MM.1S (cell line): ENCODE measurements at regions not wholly inside any gene's neighbourhood (a gene's known extent, or its start where the extent isn't known, plus 50 kb on each side); places are given as distances from the start of the nearest gene placed in this dataset.

ENCODE experiments used
- DNase-seq: peaks from one replicate; pipeline ENCODE4 v3.0.0-alpha.2; 2015
- H2AFZ ChIP-seq: fragments of 300-600 bp; sonication (generic); 2 replicates; pipeline ENCODE4 v1.6.0; 2016; ENCODE audit warnings: antibody characterized with exemption, low read length
- H3F3A ChIP-seq: fragments of 300-600 bp; sonication (generic); 2 replicates; pipeline ENCODE4 v1.6.1; 2016; ENCODE audit warnings: mild to moderate bottlenecking, antibody characterized with exemption, low read length, moderate library complexity, mixed read lengths; ENCODE audit not compliant: insufficient read depth
- H3K27ac ChIP-seq: fragments of 300-600 bp; sonication (generic); 2 replicates; pipeline ENCODE4 v1.5.1; 2016; ENCODE audit warnings: mild to moderate bottlenecking, low read length
- H3K27me3 ChIP-seq: fragments of 300-600 bp; sonication (generic); replicated peaks from 2 replicates; pipeline ENCODE4 v1.6.0; 2016; ENCODE audit warnings: low read length; ENCODE audit not compliant: insufficient read depth
- H3K36me3 ChIP-seq: fragments of 300-600 bp; sonication (generic); replicated peaks from 2 replicates; pipeline ENCODE4 v1.6.1; 2016; ENCODE audit warnings: mild to moderate bottlenecking, low read length, mixed read lengths; ENCODE audit not compliant: insufficient read depth
- H3K4me1 ChIP-seq: fragments of 300-600 bp; sonication (generic); 2 replicates; pipeline ENCODE4 v1.6.1; 2016; ENCODE audit warnings: low read length, mixed read lengths
- H3K4me2 ChIP-seq: fragments of 300-600 bp; sonication (generic); 2 replicates; pipeline ENCODE4 v1.6.0; 2016; ENCODE audit warnings: low read depth, low read length
- H3K4me3 ChIP-seq: fragments of 300-600 bp; sonication (generic); 2 replicates; pipeline ENCODE4 v1.5.1; 2016; ENCODE audit warnings: low read length, mixed read lengths
- H3K79me2 ChIP-seq: fragments of 300-600 bp; sonication (generic); 2 replicates; pipeline ENCODE4 v1.6.1; 2016; ENCODE audit warnings: mixed run types, low read length, mixed read lengths
- H3K9ac ChIP-seq: fragments of 300-600 bp; sonication (generic); 2 replicates; pipeline ENCODE4 v1.6.1; 2016; ENCODE audit warnings: low read length, mixed read lengths
- H3K9me2 ChIP-seq: fragments of 300-600 bp; sonication (generic); replicated peaks from 2 replicates; pipeline ENCODE4 v1.6.1; 2016; ENCODE audit warnings: mild to moderate bottlenecking, low read length, mixed read lengths; ENCODE audit not compliant: insufficient read depth
- H3K9me3 ChIP-seq: fragments of 300-600 bp; sonication (generic); replicated peaks from 2 replicates; pipeline ENCODE4 v1.6.1; 2016; ENCODE audit warnings: mild to moderate bottlenecking, low read length, mixed read lengths; ENCODE audit not compliant: insufficient read depth
- H4K20me1 ChIP-seq: fragments of 300-600 bp; sonication (generic); 2 replicates; pipeline ENCODE4 v1.6.1; 2016; ENCODE audit warnings: mild to moderate bottlenecking, low read length, moderate library complexity, mixed read lengths; ENCODE audit not compliant: insufficient read depth
- EZH2 ChIP-seq: fragments of 300-600 bp; sonication (generic); optimal IDR thresholded peaks from 2 replicates; pipeline ENCODE3; 2017; ENCODE audit warnings: low read depth, mild to moderate bottlenecking, antibody characterized with exemption, low read length, mixed read lengths
- EZH2phosphoT487 ChIP-seq: fragments of 300-600 bp; sonication (generic); IDR thresholded peaks from 2 replicates; pipeline ENCODE4 v1.6.1; 2018; ENCODE audit warnings: antibody characterized with exemption, low read length
- TF ChIP-seq, protein P1 (sequence below): fragments of 300-600 bp; sonication (generic); IDR thresholded peaks from 2 replicates; pipeline ENCODE4 v1.5.1; 2016; ENCODE audit warnings: antibody characterized with exemption, low read length, mixed read lengths

DNA sequence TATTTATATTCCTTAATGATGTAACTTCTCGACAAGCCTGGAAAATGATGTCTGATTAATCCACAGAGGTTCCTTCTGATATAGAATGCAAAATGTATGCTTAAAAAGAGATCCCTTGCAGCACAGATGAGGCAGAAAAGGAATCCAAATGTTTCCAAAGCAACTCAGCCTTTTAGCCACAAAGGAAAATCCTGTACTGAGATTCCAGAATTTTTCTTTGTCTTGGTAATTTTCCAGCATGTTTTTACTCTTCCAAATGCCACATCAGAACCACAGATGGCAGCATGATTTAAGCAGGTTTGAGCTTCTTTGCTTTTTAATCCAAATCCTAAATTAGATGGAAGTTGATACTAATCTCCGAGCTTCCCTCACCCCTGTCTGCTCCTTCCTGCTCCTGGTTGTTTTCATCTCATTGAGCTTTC is 176.4 kb upstream of the PALMD start:
- H3K9ac ChIP-seq = no peak overlapping the region
- no peak for DNase-seq
- no peaks in the 10 kb centered on the region for H3K36me3 ChIP-seq
- H2AFZ ChIP-seq = no peak overlapping the region
- no peaks in the 10 kb centered on the region for H3K79me2 ChIP-seq
- H3K27me3 ChIP-seq = no peaks in the 10 kb centered on the region
- no peak overlapping the region for H3K27ac ChIP-seq
- H3K4me2 ChIP-seq = no peak overlapping the region
- H3F3A ChIP-seq = no peaks in the 10 kb centered on the region
- no peaks in the 10 kb centered on the region for H3K9me2 ChIP-seq
- H3K4me3 ChIP-seq = no peak overlapping the region
- TF ChIP-seq EZH2 (no peak), EZH2phosphoT487 (no peak)
- TF ChIP-seq, protein P1, sequence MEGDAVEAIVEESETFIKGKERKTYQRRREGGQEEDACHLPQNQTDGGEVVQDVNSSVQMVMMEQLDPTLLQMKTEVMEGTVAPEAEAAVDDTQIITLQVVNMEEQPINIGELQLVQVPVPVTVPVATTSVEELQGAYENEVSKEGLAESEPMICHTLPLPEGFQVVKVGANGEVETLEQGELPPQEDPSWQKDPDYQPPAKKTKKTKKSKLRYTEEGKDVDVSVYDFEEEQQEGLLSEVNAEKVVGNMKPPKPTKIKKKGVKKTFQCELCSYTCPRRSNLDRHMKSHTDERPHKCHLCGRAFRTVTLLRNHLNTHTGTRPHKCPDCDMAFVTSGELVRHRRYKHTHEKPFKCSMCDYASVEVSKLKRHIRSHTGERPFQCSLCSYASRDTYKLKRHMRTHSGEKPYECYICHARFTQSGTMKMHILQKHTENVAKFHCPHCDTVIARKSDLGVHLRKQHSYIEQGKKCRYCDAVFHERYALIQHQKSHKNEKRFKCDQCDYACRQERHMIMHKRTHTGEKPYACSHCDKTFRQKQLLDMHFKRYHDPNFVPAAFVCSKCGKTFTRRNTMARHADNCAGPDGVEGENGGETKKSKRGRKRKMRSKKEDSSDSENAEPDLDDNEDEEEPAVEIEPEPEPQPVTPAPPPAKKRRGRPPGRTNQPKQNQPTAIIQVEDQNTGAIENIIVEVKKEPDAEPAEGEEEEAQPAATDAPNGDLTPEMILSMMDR = no peak
- H4K20me1 ChIP-seq = no peaks in the 10 kb centered on the region
- no peaks in the 10 kb centered on the region for H3K9me3 ChIP-seq
- H3K4me1 ChIP-seq = no peaks in the 10 kb centered on the region

DNA sequence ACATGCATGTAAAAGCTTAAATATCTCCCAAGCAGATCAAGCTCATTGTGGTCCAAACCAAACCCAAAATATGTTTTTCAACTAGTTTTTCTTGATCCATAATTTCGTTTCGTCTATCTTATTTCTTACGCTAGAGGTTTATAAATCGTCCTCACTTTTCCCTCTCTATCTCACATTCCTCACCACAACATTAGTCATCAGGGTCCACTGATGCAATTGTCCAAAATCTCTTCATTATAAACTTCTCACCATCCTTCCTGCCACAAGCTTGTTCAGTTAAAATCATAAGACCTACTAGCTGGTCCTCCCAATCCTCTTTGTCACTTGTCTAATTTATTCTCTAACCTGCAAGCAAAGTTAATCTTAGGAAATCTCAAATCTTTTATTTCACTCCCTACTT is 173.0 kb upstream of the PALMD start:
- Histone ChIP-seq H3K27ac (no peak overlapping the region), H3K4me1 (no peaks in the 10 kb centered on the region), H4K20me1 (no peaks in the 10 kb centered on the region), H3K36me3 (no peaks in the 10 kb centered on the region), H3K9ac (no peak overlapping the region), H3K9me2 (no peaks in the 10 kb centered on the region), H2AFZ (no peak overlapping the region), H3K4me3 (no peak overlapping the region), H3K27me3 (no peaks in the 10 kb centered on the region), H3F3A (no peaks in the 10 kb centered on the region), H3K79me2 (no peaks in the 10 kb centered on the region), H3K4me2 (no peak overlapping the region), H3K9me3 (no peaks in the 10 kb centered on the region)
- TF ChIP-seq EZH2 (no peak), EZH2phosphoT487 (no peak)
- TF ChIP-seq, protein P1 = no peak
- no peak for DNase-seq

DNA sequence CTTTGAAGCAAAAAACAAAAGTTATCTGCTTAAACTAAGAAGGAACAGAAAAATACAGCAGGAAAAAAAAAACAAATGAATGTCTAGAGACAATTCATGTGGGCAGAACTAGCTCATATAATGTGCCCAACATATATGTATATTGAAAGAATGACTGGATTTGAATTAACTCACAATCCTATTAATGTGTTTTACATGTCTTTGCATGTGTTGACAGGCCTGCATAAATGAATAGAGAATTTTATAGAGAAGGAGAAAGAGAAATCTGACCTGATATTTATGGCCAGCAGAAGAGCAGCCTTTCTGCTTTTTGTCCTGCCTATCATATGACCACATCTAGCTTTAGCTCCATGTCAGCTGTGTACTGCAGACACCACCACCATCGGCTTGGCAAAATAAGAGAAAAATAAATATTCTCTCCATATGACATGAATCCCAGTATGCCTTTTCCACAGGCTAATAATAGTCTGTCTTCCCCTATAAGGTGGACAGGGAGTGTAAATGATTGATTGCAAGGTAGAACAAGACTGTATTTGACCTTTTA is 171.5 kb upstream of the PALMD start:
- Histone ChIP-seq H3K27me3 (no peaks in the 10 kb centered on the region), H2AFZ (no peak overlapping the region), H4K20me1 (no peaks in the 10 kb centered on the region), H3K4me3 (no peak overlapping the region), H3K4me2 (no peak overlapping the region), H3K4me1 (no peaks in the 10 kb centered on the region), H3K9ac (no peak overlapping the region), H3K27ac (no peak overlapping the region), H3K9me2 (no peaks in the 10 kb centered on the region), H3K9me3 (no peaks in the 10 kb centered on the region), H3K36me3 (no peaks in the 10 kb centered on the region), H3F3A (no peaks in the 10 kb centered on the region), H3K79me2 (no peaks in the 10 kb centered on the region)
- no peak for DNase-seq
- TF ChIP-seq, protein P1 = no peak
- TF ChIP-seq EZH2phosphoT487 (no peak), EZH2 (no peak)
